H1 (cell line): ENCODE measurements at regions not wholly inside any gene's neighbourhood (a gene's known extent, or its start where the extent isn't known, plus 50 kb on each side); places are given as distances from the start of the nearest gene placed in this dataset.
"Not testable (repeated sequence)": the region's sequence is repeated elsewhere in the genome, so short reads cannot be mapped to it uniquely, and the experiment has no call there.

Source experiments
- CTCF ChIA-PET: fragments of 300-600 bp; sonication (Branson Sonifier 250); formaldehyde crosslinking; loops from one replicate; lab custom pipeline; 2021; ENCODE audit not compliant: partially characterized antibody; lab: Charles Lee
- POLR2A ChIA-PET: fragments of 300-600 bp; sonication (Branson Sonifier 250); formaldehyde crosslinking; loops from one replicate; lab custom pipeline; 2021; ENCODE audit warnings: inconsistent platforms; ENCODE audit not compliant: partially characterized antibody; lab: Charles Lee
- DNase-seq, 2 experiments: peaks; one replicate each; pipeline versions ENCODE4 v3.0.0 to v3.0.0-alpha.2; 2010 to 2022; ENCODE audit warnings: low spot score in 2 of 2, low read depth in 1 of 2, mixed read lengths in 1 of 2
- FAIRE-seq: peaks from 2 replicates; lab custom pipeline; 2011; peaks lifted over from hg19 to GRCh38; lab: Jason Lieb, UNC
- H2AFZ ChIP-seq: 2 replicates; pipeline ENCODE4 v1.8.1; 2012; ENCODE audit warnings: low read length, inconsistent platforms
- H2AK5ac ChIP-seq: 2 replicates; pipeline ENCODE4 v1.6.1; 2013; ENCODE audit warnings: low read depth, low read length
- H2BK120ac ChIP-seq: replicated peaks from 2 replicates; pipeline ENCODE3; 2013; ENCODE audit warnings: low read depth, low read length, inconsistent platforms
- H2BK12ac ChIP-seq: 2 replicates; pipeline ENCODE4 v1.6.1; 2013; ENCODE audit warnings: low read depth, low read length
- H2BK15ac ChIP-seq: 2 replicates; pipeline ENCODE4 v1.6.1; 2013; ENCODE audit warnings: low read length
- H2BK20ac ChIP-seq: 2 replicates; pipeline ENCODE4 v1.6.1; 2013; ENCODE audit warnings: low read length
- H2BK5ac ChIP-seq: 2 replicates; pipeline ENCODE4 v1.6.1; 2013; ENCODE audit warnings: low read depth, low read length
- H3K14ac ChIP-seq: 2 replicates; pipeline ENCODE4 v1.6.1; 2013; ENCODE audit warnings: inconsistent platforms; ENCODE audit not compliant: insufficient read length
- H3K18ac ChIP-seq: 2 replicates; pipeline ENCODE4 v1.6.1; 2013; ENCODE audit warnings: low read length; ENCODE audit errors: extremely low read depth
- H3K23ac ChIP-seq: 2 replicates; pipeline ENCODE4 v1.6.1; 2013; ENCODE audit warnings: inconsistent platforms; ENCODE audit not compliant: insufficient read length
- H3K23me2 ChIP-seq: 2 replicates; pipeline ENCODE4 v1.6.1; 2013; ENCODE audit warnings: low read depth, low read length
- H3K27ac ChIP-seq: 2 replicates; pipeline ENCODE4 v1.6.1; 2011; ENCODE audit warnings: low read depth, low read length, inconsistent platforms
- H3K27me3 ChIP-seq, 4 experiments: replicated peaks in 1 of 4; 1 replicate in 1 of 4; 2 replicates in 3 of 4; pipeline versions ENCODE4 v1.6.1 to v1.8.1; 2011 to 2013; ENCODE audit warnings: low read length in 3 of 4, mild to moderate bottlenecking in 3 of 4, inconsistent platforms in 2 of 4, mixed read lengths in 2 of 4, moderate library complexity in 1 of 4; ENCODE audit not compliant: control insufficient read depth in 3 of 4, insufficient read depth in 3 of 4; ENCODE audit errors: extremely low read depth in 1 of 4
- H3K36me3 ChIP-seq, 4 experiments: 2 replicates each; pipeline versions ENCODE4 v1.6.1 to v1.8.1; 2011 to 2013; ENCODE audit warnings: mild to moderate bottlenecking in 4 of 4, low read length in 3 of 4, moderate library complexity in 2 of 4, control low read depth in 1 of 4, inconsistent platforms in 1 of 4; ENCODE audit not compliant: insufficient read depth in 4 of 4, control insufficient read depth in 2 of 4
- H3K4ac ChIP-seq: replicated peaks from 2 replicates; pipeline ENCODE3; 2013; ENCODE audit warnings: low read length, low read depth, mixed read lengths, inconsistent platforms; ENCODE audit not compliant: insufficient read length
- H3K4me1 ChIP-seq, 4 experiments: replicated peaks in 1 of 4; 1 replicate in 1 of 4; 2 replicates in 3 of 4; pipeline versions ENCODE4 v1.6.1 to v1.8.1; 2011 to 2013; ENCODE audit warnings: low read length in 3 of 4, inconsistent platforms in 2 of 4, mixed read lengths in 1 of 4; ENCODE audit not compliant: insufficient read depth in 4 of 4, control insufficient read depth in 3 of 4
- H3K4me2 ChIP-seq, 2 experiments: 2 replicates each; pipeline versions ENCODE4 v1.6.1 to v1.8.1; 2011 to 2013; ENCODE audit warnings: low read depth in 2 of 2, low read length in 2 of 2, control low read depth in 1 of 2, inconsistent platforms in 1 of 2, mild to moderate bottlenecking in 1 of 2; ENCODE audit not compliant: insufficient read depth in 1 of 2
- H3K4me3 ChIP-seq, 4 experiments: fragments of 200-600, 300-600 bp in 1 of 4; sonication (generic), shearing (Covaris generic), sonication (Bioruptor Twin) in 1 of 4; 2 replicates each; pipeline versions ENCODE4 v1.5.1 to v1.8.1; 2011 to 2016; ENCODE audit warnings: low read length in 4 of 4, low read depth in 3 of 4, control low read depth in 2 of 4, inconsistent platforms in 2 of 4, mild to moderate bottlenecking in 2 of 4, mixed read lengths in 1 of 4, moderate library complexity in 1 of 4; ENCODE audit not compliant: insufficient read depth in 2 of 4; ENCODE audit errors: extremely low read depth in 1 of 4
- H3K56ac ChIP-seq: replicated peaks from 2 replicates; pipeline ENCODE3; 2013; ENCODE audit warnings: low read depth, mild to moderate bottlenecking, mixed read lengths, low read length, inconsistent platforms; ENCODE audit not compliant: insufficient read length
- H3K79me1 ChIP-seq: 2 replicates; pipeline ENCODE4 v1.6.1; 2013; ENCODE audit warnings: low read depth, low read length, control low read depth
- H3K79me2 ChIP-seq, 2 experiments: 2 replicates each; pipeline versions ENCODE4 v1.6.1 to v1.8.1; 2012 to 2013; ENCODE audit warnings: low read length in 2 of 2, mild to moderate bottlenecking in 2 of 2, inconsistent platforms in 1 of 2; ENCODE audit not compliant: insufficient read depth in 2 of 2, control insufficient read depth in 1 of 2
- H3K9ac ChIP-seq, 4 experiments: replicated peaks in 1 of 4; 1 replicate in 1 of 4; 2 replicates in 3 of 4; pipeline versions ENCODE4 v1.6.1 to v1.8.1; 2011 to 2013; ENCODE audit warnings: low read depth in 3 of 4, low read length in 3 of 4, control low read depth in 2 of 4, mild to moderate bottlenecking in 2 of 4, moderate library complexity in 2 of 4, inconsistent platforms in 1 of 4; ENCODE audit errors: extremely low read depth in 1 of 4
- H3K9me3 ChIP-seq, 2 experiments: 2 replicates each; pipeline versions ENCODE4 v1.6.1 to v1.8.1; 2012 to 2013; ENCODE audit warnings: mild to moderate bottlenecking in 2 of 2, moderate library complexity in 2 of 2, control low read depth in 1 of 2, inconsistent platforms in 1 of 2, low read depth in 1 of 2, low read length in 1 of 2, mixed read lengths in 1 of 2; ENCODE audit not compliant: insufficient read depth in 2 of 2
- H4K20me1 ChIP-seq, 2 experiments: replicated peaks in 1 of 2; 2 replicates each; pipeline versions ENCODE3 to v1.8.1; 2011 to 2013; ENCODE audit warnings: inconsistent platforms in 2 of 2, low read length in 2 of 2, mild to moderate bottlenecking in 1 of 2; ENCODE audit not compliant: insufficient read depth in 2 of 2, control insufficient read depth in 1 of 2
- H4K5ac ChIP-seq: 2 replicates; pipeline ENCODE4 v1.6.1; 2013; ENCODE audit warnings: low read length, low read depth, mixed read lengths, inconsistent platforms; ENCODE audit not compliant: insufficient read length
- H4K8ac ChIP-seq: 2 replicates; pipeline ENCODE4 v1.8.0; 2013; ENCODE audit warnings: mild to moderate bottlenecking, moderate library complexity, low read length, inconsistent platforms; ENCODE audit not compliant: insufficient read depth; ENCODE audit errors: extremely low read depth
- H4K91ac ChIP-seq: replicated peaks from 2 replicates; pipeline ENCODE3; 2013; ENCODE audit warnings: low read length, mixed read lengths, inconsistent platforms; ENCODE audit not compliant: insufficient read length
- EP300 ChIP-seq, 2 experiments: IDR thresholded peaks; 1 replicate in 1 of 2; 2 replicates in 1 of 2; pipeline ENCODE4 v1.6.1; 2011 to 2012; ENCODE audit warnings: low read depth in 2 of 2, low read length in 2 of 2, mild to moderate bottlenecking in 2 of 2, borderline replicate concordance in 1 of 2, inconsistent platforms in 1 of 2, moderate library complexity in 1 of 2
- SIN3A ChIP-seq, 2 experiments: IDR thresholded peaks in 1 of 2; conservative IDR thresholded peaks in 1 of 2; 2 replicates each; pipeline ENCODE4 v1.6.1; 2011 to 2012; ENCODE audit warnings: low read length in 2 of 2, improper control_type of control experiment in 1 of 2, low read depth in 1 of 2, mild to moderate bottlenecking in 1 of 2
- TAF7 ChIP-seq: optimal IDR thresholded peaks from 2 replicates; pipeline ENCODE3; 2011; ENCODE audit warnings: low read depth, mild to moderate bottlenecking, inconsistent platforms, low read length, moderate library complexity, borderline replicate concordance
- WGBS, 2 experiments: shearing (Covaris generic) in 1 of 2; methylation state at CpG; one replicate each; pipeline versions ENCODE4 v1.1.6 to v1.1.7; 2013 to 2015; ENCODE audit warnings: low lambda C conversion rate in 2 of 2, mixed read lengths in 2 of 2, inconsistent platforms in 1 of 2, low coverage in 1 of 2, missing lambda C conversion rate in 1 of 2; ENCODE audit not compliant: insufficient replicate concordance in 2 of 2, insufficient coverage in 1 of 2, insufficient read length in 1 of 2; ENCODE audit errors: extremely low coverage in 1 of 2, missing lambda C conversion rate in 1 of 2; 5-methylcytosine and 5-hydroxymethylcytosine counted together

- TF ChIP-seq SIN3A (conservative IDR thresholded peaks at IDR 0.05 in 1 of 2, IDR thresholded peaks at IDR 0.05 in 1 of 2; ENCODE audit: low read depth in 1 of 2, low read length in 2 of 2) = no peak
- no peak for TF ChIP-seq EP300 (IDR thresholded peaks at IDR 0.05; ENCODE audit: borderline replicate concordance in 1 of 2, low read depth in 2 of 2, low read length in 2 of 2)
- TF ChIP-seq TAF7 = no peak
Measured at GRCh38 chr3:155996882-155997281, 123.5 kb upstream of the KCNAB1 start (continued).

GRCh38 chr3:155998173-155998572 is 122.2 kb upstream of the KCNAB1 start:
- not testable (repeated sequence) for H3K23ac ChIP-seq, H3K27me3 ChIP-seq, H3K18ac ChIP-seq

More at GRCh38 chr3:155998173-155998572, 122.2 kb upstream of the KCNAB1 start:
- H3K9me3 ChIP-seq, H3K14ac ChIP-seq, H3K4me2 ChIP-seq, H3K79me1 ChIP-seq, H3K23me2 ChIP-seq, H3K4me3 ChIP-seq, H3K36me3 ChIP-seq, POLR2A ChIA-PET, H3K56ac ChIP-seq, H3K79me2 ChIP-seq, DNase-seq, H2AK5ac ChIP-seq, H3K4me1 ChIP-seq, H2AFZ ChIP-seq, H2BK12ac ChIP-seq, H4K91ac ChIP-seq, H4K8ac ChIP-seq, H4K20me1 ChIP-seq, H2BK5ac ChIP-seq, H2BK15ac ChIP-seq, FAIRE-seq, H2BK20ac ChIP-seq, H3K9ac ChIP-seq, CTCF ChIA-PET, H4K5ac ChIP-seq, H2BK120ac ChIP-seq, H3K4ac ChIP-seq, H3K27ac ChIP-seq: not testable (repeated sequence)
- WGBS, 2 experiments = 92% methylated on average over 3 of the region's 3 CpGs; no CpG with 5 or more reads in 1 of the 2 experiments
